ENCODE measurements at regions not wholly inside any gene's neighbourhood (a gene's known extent, or its start where the extent isn't known, plus 50 kb on each side); places are given as distances from the start of the nearest gene placed in this dataset.

DNA sequence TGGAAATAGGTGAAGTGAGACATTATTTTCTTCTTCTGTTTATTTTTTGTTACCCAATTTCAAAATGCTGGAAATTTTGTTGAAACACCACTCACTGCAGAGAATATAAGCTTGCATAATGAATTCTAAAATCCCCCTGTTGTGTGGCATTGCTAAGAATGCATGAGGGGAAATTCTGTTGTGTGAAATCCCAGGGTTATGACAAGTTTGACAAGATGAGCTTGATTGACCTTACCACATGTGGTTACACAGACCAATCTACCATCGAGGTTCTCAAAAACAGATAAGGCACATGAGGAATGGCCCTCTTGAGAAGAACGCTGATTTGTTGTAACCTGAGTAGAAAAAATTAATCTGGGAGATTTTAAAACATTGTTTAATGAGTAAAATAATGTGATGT, 261.6 kb upstream of the MMADHC start:
- BruUV-seq (replicated peaks) = no TSS peak
- no peak overlapping the region for H3K27ac ChIP-seq (ENCODE audit: low read length)
- CTCF ChIA-PET = no interaction called here

DNA sequence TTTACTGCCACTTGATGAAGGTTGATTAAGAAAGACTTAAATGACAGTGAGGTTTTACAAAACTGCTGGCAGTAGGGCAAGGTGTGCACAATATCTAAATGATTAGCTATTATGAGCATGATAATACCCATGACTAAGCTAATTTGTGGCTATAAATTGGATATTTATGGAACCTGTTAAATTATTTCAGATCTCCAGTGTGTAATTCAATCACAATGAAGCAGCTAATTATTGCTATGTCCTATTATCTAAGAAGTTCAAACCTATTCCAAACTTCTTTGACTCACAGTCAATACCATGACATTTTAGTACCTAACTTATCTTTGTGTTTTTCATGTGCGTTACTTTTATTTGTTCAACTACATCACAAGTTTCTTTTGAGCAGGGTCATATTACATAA, 253.8 kb upstream of the MMADHC start:
- DNase-seq (ENCODE audit: low read depth, low spot score) (no peak), ATAC-seq (no peak)
- Histone ChIP-seq H3K4me1 (ENCODE audit: control insufficient read depth, insufficient read depth, low read length) (no peaks in the 10 kb centered on the region; the same call in 1 of the 2 replicates), H3K36me3 (ENCODE audit: control insufficient read depth, insufficient read depth, low read length) (no peaks in the 10 kb centered on the region), H3K27me3 (ENCODE audit: control insufficient read depth, insufficient read depth, low read length) (no peaks in the 10 kb centered on the region), H3K4me3 (ENCODE audit: low read depth in 2 of 2, low read length in 2 of 2) (no peak overlapping the region), H3K27ac (ENCODE audit: low read length) (no peak overlapping the region), H3K9me3 (ENCODE audit: control insufficient read depth, insufficient read depth, low read depth, low read length) (no peaks in the 10 kb centered on the region)
- CTCF ChIA-PET = no interaction called here
- intact Hi-C loops (cut with micrococcal nuclease; ENCODE audit: unreplicated experiment) = no loop called here
- no TSS peak for BruUV-seq (replicated peaks)
- POLR2A ChIA-PET = no interaction called here
- TF ChIP-seq POLR2AphosphoS5 (IDR thresholded peaks at IDR 0.05; ENCODE audit: low read depth, low read length) (no peak), SIN3A (IDR thresholded peaks at IDR 0.05; ENCODE audit: borderline replicate concordance, insufficient read depth, low read depth, low read length) (no peak), TCF7L2 (IDR thresholded peaks at IDR 0.05; ENCODE audit: low read depth, low read length) (no peak), CTCF (IDR thresholded peaks at IDR 0.05) (no peak)
- TF ChIP-seq, protein P1, sequence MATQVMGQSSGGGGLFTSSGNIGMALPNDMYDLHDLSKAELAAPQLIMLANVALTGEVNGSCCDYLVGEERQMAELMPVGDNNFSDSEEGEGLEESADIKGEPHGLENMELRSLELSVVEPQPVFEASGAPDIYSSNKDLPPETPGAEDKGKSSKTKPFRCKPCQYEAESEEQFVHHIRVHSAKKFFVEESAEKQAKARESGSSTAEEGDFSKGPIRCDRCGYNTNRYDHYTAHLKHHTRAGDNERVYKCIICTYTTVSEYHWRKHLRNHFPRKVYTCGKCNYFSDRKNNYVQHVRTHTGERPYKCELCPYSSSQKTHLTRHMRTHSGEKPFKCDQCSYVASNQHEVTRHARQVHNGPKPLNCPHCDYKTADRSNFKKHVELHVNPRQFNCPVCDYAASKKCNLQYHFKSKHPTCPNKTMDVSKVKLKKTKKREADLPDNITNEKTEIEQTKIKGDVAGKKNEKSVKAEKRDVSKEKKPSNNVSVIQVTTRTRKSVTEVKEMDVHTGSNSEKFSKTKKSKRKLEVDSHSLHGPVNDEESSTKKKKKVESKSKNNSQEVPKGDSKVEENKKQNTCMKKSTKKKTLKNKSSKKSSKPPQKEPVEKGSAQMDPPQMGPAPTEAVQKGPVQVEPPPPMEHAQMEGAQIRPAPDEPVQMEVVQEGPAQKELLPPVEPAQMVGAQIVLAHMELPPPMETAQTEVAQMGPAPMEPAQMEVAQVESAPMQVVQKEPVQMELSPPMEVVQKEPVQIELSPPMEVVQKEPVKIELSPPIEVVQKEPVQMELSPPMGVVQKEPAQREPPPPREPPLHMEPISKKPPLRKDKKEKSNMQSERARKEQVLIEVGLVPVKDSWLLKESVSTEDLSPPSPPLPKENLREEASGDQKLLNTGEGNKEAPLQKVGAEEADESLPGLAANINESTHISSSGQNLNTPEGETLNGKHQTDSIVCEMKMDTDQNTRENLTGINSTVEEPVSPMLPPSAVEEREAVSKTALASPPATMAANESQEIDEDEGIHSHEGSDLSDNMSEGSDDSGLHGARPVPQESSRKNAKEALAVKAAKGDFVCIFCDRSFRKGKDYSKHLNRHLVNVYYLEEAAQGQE (IDR thresholded peaks at IDR 0.05; ENCODE audit: insufficient read depth in 1 of 2, low read depth in 2 of 2, low read length in 1 of 2) = no peak
- in situ Hi-C loops (cut with HindIII; ENCODE audit: low pct_unique_long_range_greater_than_20kb, low sequenced_read_pairs) = no loop called here

More for the DNA sequence above, 261.6 kb upstream of the MMADHC start:
- intact Hi-C loops (cut with micrococcal nuclease; ENCODE audit: unreplicated experiment) (loop anchor here (1.0 kb wide), 1 partner anchor 12 kb away; no protein-coding TSS in a partner anchor), in situ Hi-C loops (cut with HindIII; ENCODE audit: low pct_unique_long_range_greater_than_20kb, low sequenced_read_pairs) (no loop called here)
- POLR2A ChIA-PET = no interaction called here
- no peak for DNase-seq (ENCODE audit: low read depth, low spot score)
- no peak for TF ChIP-seq TCF7L2 (IDR thresholded peaks at IDR 0.05; ENCODE audit: low read depth, low read length)
- TF ChIP-seq, protein P1 (IDR thresholded peaks at IDR 0.05; ENCODE audit: insufficient read depth in 1 of 2, low read depth in 2 of 2, low read length in 1 of 2) = no peak
- TF ChIP-seq POLR2AphosphoS5 (IDR thresholded peaks at IDR 0.05; ENCODE audit: low read depth, low read length) = no peak
- TF ChIP-seq CTCF (IDR thresholded peaks at IDR 0.05) = no peak
- no peak for TF ChIP-seq SIN3A (IDR thresholded peaks at IDR 0.05; ENCODE audit: borderline replicate concordance, insufficient read depth, low read depth, low read length)
- Histone ChIP-seq H3K9me3 (ENCODE audit: control insufficient read depth, insufficient read depth, low read depth, low read length) (no peaks in the 10 kb centered on the region), H3K36me3 (ENCODE audit: control insufficient read depth, insufficient read depth, low read length) (no peaks in the 10 kb centered on the region), H3K4me1 (ENCODE audit: control insufficient read depth, insufficient read depth, low read length) (no peaks in the 10 kb centered on the region), H3K27me3 (ENCODE audit: control insufficient read depth, insufficient read depth, low read length) (no peaks in the 10 kb centered on the region), H3K4me3 (ENCODE audit: low read depth in 2 of 2, low read length in 2 of 2) (no peak overlapping the region)
- no peak for ATAC-seq
